C4-2B (cell line): ENCODE measurements at regions not wholly inside any gene's neighbourhood (a gene's known extent, or its start where the extent isn't known, plus 50 kb on each side); places are given as distances from the start of the nearest gene placed in this dataset.

Source experiments
- H3K27ac ChIP-seq: fragments of 450-650 bp; 2 replicates; pipeline ENCODE4 v1.5.1; 2017
- ZFX ChIP-seq: fragments of 450-650 bp; IDR thresholded peaks from 2 replicates; pipeline ENCODE4 v1.6.1; 2017
- TF ChIP-seq, protein P1 (sequence below): fragments of 450-650 bp; conservative IDR thresholded peaks from 2 replicates; pipeline ENCODE4 v1.5.1; 2017; ENCODE audit warnings: mild to moderate bottlenecking

DNA sequence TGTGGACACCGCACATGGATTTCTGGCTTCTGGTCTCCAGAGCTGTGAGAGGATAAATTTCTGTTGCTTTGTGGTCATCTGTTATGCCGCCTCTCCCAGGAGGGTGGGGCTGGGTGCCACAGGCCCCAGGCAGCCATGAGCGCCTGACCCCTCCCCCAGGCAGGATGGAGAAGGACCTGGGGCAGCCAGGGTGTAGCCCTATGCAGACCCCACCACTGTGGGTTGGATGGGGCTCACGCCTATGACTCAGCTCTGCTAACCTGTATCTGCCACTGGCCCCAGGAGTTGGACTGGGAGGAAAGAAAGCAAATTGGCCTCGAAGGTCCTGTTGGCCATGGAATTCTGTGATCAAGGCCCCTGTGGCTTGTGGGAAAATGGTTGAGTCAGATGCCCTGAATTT, 1351.1 kb downstream of the BRD1 start:
- H3K27ac ChIP-seq: peak overlapping the region; percentile 10
- TF ChIP-seq ZFX: no peak
- TF ChIP-seq, protein P1, sequence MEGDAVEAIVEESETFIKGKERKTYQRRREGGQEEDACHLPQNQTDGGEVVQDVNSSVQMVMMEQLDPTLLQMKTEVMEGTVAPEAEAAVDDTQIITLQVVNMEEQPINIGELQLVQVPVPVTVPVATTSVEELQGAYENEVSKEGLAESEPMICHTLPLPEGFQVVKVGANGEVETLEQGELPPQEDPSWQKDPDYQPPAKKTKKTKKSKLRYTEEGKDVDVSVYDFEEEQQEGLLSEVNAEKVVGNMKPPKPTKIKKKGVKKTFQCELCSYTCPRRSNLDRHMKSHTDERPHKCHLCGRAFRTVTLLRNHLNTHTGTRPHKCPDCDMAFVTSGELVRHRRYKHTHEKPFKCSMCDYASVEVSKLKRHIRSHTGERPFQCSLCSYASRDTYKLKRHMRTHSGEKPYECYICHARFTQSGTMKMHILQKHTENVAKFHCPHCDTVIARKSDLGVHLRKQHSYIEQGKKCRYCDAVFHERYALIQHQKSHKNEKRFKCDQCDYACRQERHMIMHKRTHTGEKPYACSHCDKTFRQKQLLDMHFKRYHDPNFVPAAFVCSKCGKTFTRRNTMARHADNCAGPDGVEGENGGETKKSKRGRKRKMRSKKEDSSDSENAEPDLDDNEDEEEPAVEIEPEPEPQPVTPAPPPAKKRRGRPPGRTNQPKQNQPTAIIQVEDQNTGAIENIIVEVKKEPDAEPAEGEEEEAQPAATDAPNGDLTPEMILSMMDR: no peak

DNA sequence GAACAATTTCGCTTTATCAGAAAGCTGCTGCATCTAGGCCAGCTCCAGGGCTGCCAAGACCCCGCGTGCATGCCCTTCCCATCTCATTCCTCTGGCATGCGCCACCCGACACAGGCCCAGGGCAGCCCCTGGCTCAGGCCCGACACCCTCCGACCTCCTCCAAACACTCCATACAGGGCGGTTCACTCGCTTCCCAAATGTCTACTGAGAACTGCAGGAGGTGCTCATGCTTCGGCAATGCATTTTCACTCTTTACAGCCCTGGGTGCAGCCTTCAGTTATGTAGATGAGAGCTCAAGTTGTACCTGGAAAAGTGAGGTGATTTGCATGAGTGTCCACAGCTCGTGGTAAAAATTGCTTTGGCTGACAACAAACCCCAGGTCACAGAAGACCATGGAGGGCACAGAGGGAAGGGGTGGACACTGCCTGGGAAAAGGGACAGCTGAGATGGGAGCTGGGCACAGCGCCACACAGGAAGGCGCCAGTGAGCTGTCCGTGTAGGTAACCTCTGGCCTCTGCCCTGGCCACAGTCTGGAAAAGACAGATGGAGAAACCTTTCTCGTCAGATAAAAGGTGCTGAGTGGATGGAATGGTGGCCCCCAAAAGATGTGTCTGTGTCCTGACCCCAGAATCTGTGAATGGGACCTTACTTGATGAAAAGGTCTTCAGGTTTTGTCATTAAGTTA, 1351.9 kb downstream of the BRD1 start:
- no peak for TF ChIP-seq ZFX
- TF ChIP-seq, protein P1: no peak
- H3K27ac ChIP-seq: no peak overlapping the region

- no peak overlapping the region for H3K27ac ChIP-seq
- TF ChIP-seq, protein P1: no peak
- TF ChIP-seq ZFX: no peak
These were observed 1352.8 kb downstream of the BRD1 start for GRCh38 chr22:48474881-48475280.

DNA sequence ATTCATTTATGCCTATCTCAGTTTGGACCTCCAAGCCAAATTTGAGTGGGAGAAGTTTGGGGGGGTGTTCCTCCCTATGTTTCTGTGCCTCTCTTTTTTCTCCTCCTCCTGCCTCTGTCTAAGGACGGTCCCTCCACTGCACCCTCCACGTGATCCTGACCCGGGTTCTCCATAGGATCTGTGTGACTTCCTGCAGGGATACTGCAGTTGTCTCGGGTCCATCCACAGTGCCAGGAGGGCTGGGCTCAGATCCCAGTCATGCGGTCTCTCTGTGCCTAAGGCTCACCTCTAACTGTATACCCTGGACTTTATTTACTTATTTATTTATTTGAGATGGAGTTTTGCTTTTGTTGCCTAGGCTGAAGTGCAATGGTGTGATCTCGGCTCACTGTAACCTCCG, 1354.5 kb downstream of the BRD1 start:
- no peak overlapping the region for H3K27ac ChIP-seq
- TF ChIP-seq ZFX: no peak

DNA sequence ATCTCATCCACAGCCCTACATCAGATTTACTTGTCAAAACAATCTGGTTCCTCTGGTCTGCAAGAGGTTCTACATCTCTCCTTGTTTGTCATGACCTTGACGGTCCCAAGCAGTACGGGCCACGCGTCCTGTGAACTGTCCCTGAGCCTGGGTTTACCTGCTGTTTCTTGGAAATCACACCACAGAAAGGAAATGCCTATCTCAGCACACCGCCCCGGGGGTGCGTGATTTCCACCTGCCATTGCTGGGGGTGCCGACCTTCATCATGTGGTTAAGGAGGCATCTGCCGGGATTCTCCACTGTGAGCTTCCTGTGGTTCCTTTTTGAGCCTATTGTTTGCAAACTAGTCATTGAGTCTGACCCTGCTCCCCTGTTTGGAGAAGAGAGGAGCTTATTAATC, 1363.4 kb downstream of the BRD1 start:
- TF ChIP-seq, protein P1: no peak
- TF ChIP-seq ZFX: no peak
- no peak overlapping the region for H3K27ac ChIP-seq

DNA sequence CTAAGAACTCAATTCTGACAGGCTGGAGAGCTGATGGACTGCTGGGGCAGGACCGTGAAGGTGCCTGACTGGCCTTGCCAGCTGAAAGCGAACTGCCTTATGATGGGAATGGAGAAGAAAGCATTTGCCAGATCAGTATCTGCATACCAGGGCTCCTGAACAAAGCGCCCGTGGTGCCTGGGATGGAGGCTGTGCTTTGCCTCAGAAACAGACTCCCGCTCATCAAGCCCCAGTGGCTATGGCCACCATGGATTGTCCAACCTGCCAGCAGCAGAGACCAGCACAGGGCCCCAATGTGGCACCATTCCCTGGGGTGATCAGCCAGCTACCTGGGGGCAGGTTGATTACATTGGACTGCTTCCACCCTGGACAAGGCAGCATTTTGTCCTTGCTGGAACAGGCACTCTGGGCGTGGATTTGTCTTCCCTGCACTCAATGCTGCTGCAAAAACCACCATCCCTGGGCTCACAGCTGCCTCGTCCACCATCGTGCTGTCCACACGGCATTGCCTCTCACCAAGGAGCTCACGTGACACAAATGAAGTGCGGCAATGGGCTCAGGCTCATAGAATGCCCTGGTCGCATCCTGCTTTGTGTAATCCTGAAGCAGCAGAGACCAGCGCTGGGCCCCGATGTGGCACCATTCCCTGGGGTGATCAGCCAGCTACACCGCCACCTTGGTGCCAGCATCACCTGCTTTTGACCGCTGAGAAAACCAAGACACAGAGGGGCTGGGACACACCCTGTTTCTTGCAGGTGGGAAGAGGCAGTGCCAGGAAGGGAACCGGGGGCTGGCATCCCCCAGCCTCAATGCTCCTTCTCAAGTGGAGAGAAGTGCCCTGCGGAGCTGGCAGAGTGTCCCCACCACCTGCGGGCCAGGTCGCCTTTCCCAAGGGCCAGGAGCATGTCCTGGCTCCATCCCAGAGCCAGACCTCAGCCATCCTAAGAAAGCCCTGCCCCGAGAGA, 1367.5 kb downstream of the BRD1 start:
- no peak for TF ChIP-seq ZFX
- TF ChIP-seq, protein P1: no peak
- H3K27ac ChIP-seq: no peak overlapping the region

DNA sequence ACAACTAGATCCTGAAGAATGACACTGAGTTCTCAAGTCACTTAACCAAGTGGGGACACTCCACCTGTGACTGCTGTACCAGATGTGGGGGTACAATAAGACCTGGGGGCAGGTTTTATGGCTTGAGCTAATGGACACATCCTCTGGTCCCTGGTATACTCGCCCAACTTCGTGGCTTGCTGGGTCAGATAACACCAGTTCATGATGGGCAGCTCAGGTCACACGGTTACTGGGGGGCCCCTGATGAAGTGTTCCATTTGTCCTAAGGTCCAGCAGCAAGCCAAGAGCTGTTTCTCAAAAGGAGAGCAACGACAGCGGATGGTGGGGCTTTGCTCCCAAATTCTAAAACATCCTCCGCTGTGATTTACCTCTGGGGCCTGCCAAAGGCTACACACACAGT, 1368.4 kb downstream of the BRD1 start:
- no peak for TF ChIP-seq ZFX
- TF ChIP-seq, protein P1: no peak
- no peak overlapping the region for H3K27ac ChIP-seq
